Activated CD8-positive, alpha-beta memory T cell treated with anti-CD3 and anti-CD28 coated beads for 1 hour (primary cell): ENCODE measurements at regions not wholly inside any gene's neighbourhood (a gene's known extent, or its start where the extent isn't known, plus 50 kb on each side); places are given as distances from the start of the nearest gene placed in this dataset.

Experiments used
- DNase-seq, 2 donors: peaks; one replicate each; pipeline ENCODE4 v3.0.0-alpha.2; 2020; ENCODE audit warnings: low read depth in 1 of 2; ENCODE audit errors: extremely low read depth in 1 of 2

- no peak for DNase-seq
Measured at GRCh38 chr2:129299756-129300155, 679.7 kb upstream of the RAB6C start.

GRCh38 chr2:129300456-129300855 is 679.0 kb upstream of the RAB6C start:
- no peak for DNase-seq

- DNase-seq = no peak
Measured at GRCh38 chr2:129301431-129301913, 678.0 kb upstream of the RAB6C start.

- no peak for DNase-seq
Measured at GRCh38 chr2:129302106-129302505, 677.4 kb upstream of the RAB6C start.

- DNase-seq = no peak
Measured at GRCh38 chr2:129302561-129303183, 676.8 kb upstream of the RAB6C start.

GRCh38 chr2:129314120-129314519 is 665.3 kb upstream of the RAB6C start:
- DNase-seq = no peak

GRCh38 chr2:129318581-129319421 is 660.7 kb upstream of the RAB6C start:
- DNase-seq = no peak

- no peak for DNase-seq
Measured at GRCh38 chr2:129319422-129319717, 660.1 kb upstream of the RAB6C start.

GRCh38 chr2:129320288-129320687 is 659.2 kb upstream of the RAB6C start:
- no peak for DNase-seq

- no peak for DNase-seq
Measured at GRCh38 chr2:129324349-129324748, 655.1 kb upstream of the RAB6C start.

GRCh38 chr2:129325151-129325550 is 654.3 kb upstream of the RAB6C start:
- DNase-seq = no peak

GRCh38 chr2:129329574-129329973 is 649.9 kb upstream of the RAB6C start:
- DNase-seq = no peak

GRCh38 chr2:129330504-129330903 is 649.0 kb upstream of the RAB6C start:
- DNase-seq = no peak

- DNase-seq = no peak
Measured at GRCh38 chr2:129331638-129332037, 647.8 kb upstream of the RAB6C start.

GRCh38 chr2:129334128-129334527 is 645.3 kb upstream of the RAB6C start:
- no peak for DNase-seq

- no peak for DNase-seq
Measured at GRCh38 chr2:129334696-129335410, 644.6 kb upstream of the RAB6C start.

- DNase-seq = no peak
Measured at GRCh38 chr2:129336276-129336675, 643.2 kb upstream of the RAB6C start.

- no peak for DNase-seq
Measured at GRCh38 chr2:129337076-129337475, 642.4 kb upstream of the RAB6C start.

GRCh38 chr2:129345540-129345939 is 633.9 kb upstream of the RAB6C start:
- DNase-seq = no peak

GRCh38 chr2:129347486-129348217 is 631.8 kb upstream of the RAB6C start:
- no peak for DNase-seq

GRCh38 chr2:129354631-129355030 is 624.8 kb upstream of the RAB6C start:
- DNase-seq = no peak
